Middle frontal gyrus (tissue), 1 donor: ENCODE measurements at regions not wholly inside any gene's neighbourhood (a gene's known extent, or its start where the extent isn't known, plus 50 kb on each side); places are given as distances from the start of the nearest gene placed in this dataset.
A peak's percentile ranks its signal among the peaks of the same experiment; 100 is the strongest.
"Not testable (repeated sequence)": the region's sequence is repeated elsewhere in the genome, so short reads cannot be mapped to it uniquely, and the experiment has no call there.

Experiments
- DNase-seq: peaks from one replicate; pipeline ENCODE4 v3.0.0-alpha.2; 2015; ENCODE audit warnings: low spot score; ENCODE audit errors: extremely low spot score

- DNase-seq, result no peak
These were observed 149.2 kb downstream of the RNASET2 start for GRCh38 chr6:166806962-166807757.

- DNase-seq, result no peak
These were observed 150.0 kb downstream of the RNASET2 start for GRCh38 chr6:166806217-166806838.

- DNase-seq, result no peak
These were observed 152.9 kb downstream of the RNASET2 start for GRCh38 chr6:166803471-166803870.

- DNase-seq, result no peak
These were observed 153.9 kb downstream of the RNASET2 start for GRCh38 chr6:166802401-166802800.

GRCh38 chr6:166800137-166800536 is 156.2 kb downstream of the RNASET2 start:
- DNase-seq, result no peak

GRCh38 chr6:166798652-166799051 is 157.7 kb downstream of the RNASET2 start:
- DNase-seq, result no peak

GRCh38 chr6:166796610-166797009 is 159.7 kb downstream of the RNASET2 start:
- no peak for DNase-seq

- DNase-seq, result no peak
These were observed 160.5 kb downstream of the RNASET2 start for GRCh38 chr6:166795879-166796278.

GRCh38 chr6:166790808-166791207 is 163.8 kb upstream of the RPS6KA2 start:
- not testable (repeated sequence) for DNase-seq

- DNase-seq, result not testable (repeated sequence)
These were observed 161.9 kb upstream of the RPS6KA2 start for GRCh38 chr6:166788846-166789529.

- peak; percentile 58 for DNase-seq
These were observed 159.7 kb upstream of the RPS6KA2 start for GRCh38 chr6:166786704-166787293.

GRCh38 chr6:166785131-166785530 is 158.1 kb upstream of the RPS6KA2 start:
- DNase-seq, result no peak

- no peak for DNase-seq
These were observed 157.6 kb upstream of the RPS6KA2 start for GRCh38 chr6:166784691-166785090.

- DNase-seq, result no peak
These were observed 155.5 kb upstream of the RPS6KA2 start for GRCh38 chr6:166782520-166782919.

- no peak for DNase-seq
These were observed 154.3 kb upstream of the RPS6KA2 start for GRCh38 chr6:166781331-166781730.

- no peak for DNase-seq
These were observed 153.1 kb upstream of the RPS6KA2 start for GRCh38 chr6:166779963-166780683.

- no peak for DNase-seq
These were observed 152.3 kb upstream of the RPS6KA2 start for GRCh38 chr6:166779381-166779780.

- no peak for DNase-seq
These were observed 151.7 kb upstream of the RPS6KA2 start for GRCh38 chr6:166778776-166779175.

GRCh38 chr6:166778046-166778445 is 151.0 kb upstream of the RPS6KA2 start:
- no peak for DNase-seq

GRCh38 chr6:166777096-166777630 is 150.1 kb upstream of the RPS6KA2 start:
- no peak for DNase-seq

GRCh38 chr6:166776571-166776970 is 149.5 kb upstream of the RPS6KA2 start:
- DNase-seq, result no peak
